GM21619 (cell line): ENCODE measurements at regions not wholly inside any gene's neighbourhood (a gene's known extent, or its start where the extent isn't known, plus 50 kb on each side); places are given as distances from the start of the nearest gene placed in this dataset.
"Not testable (repeated sequence)": the region's sequence is repeated elsewhere in the genome, so short reads cannot be mapped to it uniquely, and the experiment has no call there.

Experiments used
- ATAC-seq: cut with Tn5 transposase; IDR thresholded peaks from one replicate; pipeline ENCODE4 v1.9.1; 2021; ENCODE audit not compliant: unreplicated experiment

DNA sequence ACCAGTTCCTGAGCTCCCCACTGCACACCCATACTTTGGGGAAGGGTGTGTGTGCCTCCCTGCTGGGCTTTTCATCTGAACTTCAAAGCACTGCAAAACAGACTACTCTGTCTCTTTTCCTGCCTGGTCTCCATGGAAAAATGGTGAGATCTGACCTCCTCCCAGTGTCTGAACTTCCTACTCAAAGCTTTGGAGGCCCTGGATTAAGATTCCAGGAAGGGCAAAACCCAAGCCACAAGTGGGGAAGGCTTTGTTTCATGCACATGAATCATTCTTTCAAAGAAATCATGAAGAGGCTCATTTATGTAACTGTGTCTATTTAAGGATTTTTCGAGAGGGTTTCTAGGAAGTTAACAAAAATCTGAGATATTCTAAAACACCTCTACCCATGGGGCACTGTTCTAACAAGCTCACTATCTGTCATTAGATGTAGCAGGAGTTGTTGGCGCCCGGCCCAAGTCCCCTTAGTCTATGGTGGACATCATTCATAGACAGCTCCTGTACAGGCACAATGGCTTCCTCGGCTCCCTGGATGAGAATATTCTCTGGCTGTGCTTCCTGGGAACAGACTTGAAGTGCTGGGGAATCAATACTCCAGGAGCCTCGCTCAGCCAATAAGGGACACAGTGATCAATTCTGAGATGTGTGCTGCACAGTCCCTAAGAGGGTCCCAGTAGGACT lies 224.0 kb downstream of the KTN1 start:
- ATAC-seq, result no peak

DNA sequence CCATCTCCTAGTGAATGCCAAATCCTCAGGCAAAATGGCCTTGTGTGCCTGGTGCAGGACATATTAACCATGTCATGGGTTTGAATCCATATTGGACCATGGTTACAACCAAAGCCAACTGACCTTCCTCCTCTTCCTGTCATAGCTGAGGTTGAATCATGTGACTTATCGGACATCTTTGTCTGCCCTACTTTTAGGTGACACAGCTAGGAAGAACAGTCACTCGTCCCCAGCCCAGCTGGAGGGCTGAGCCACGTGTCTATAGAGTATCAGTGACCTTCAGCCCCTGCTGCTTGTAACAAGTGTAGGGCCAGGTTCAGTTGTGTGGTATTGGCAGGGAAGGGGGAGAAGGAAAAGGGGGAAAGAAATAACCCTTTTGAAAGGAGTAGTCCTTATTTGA lies 225.2 kb downstream of the KTN1 start:
- no peak for ATAC-seq

DNA sequence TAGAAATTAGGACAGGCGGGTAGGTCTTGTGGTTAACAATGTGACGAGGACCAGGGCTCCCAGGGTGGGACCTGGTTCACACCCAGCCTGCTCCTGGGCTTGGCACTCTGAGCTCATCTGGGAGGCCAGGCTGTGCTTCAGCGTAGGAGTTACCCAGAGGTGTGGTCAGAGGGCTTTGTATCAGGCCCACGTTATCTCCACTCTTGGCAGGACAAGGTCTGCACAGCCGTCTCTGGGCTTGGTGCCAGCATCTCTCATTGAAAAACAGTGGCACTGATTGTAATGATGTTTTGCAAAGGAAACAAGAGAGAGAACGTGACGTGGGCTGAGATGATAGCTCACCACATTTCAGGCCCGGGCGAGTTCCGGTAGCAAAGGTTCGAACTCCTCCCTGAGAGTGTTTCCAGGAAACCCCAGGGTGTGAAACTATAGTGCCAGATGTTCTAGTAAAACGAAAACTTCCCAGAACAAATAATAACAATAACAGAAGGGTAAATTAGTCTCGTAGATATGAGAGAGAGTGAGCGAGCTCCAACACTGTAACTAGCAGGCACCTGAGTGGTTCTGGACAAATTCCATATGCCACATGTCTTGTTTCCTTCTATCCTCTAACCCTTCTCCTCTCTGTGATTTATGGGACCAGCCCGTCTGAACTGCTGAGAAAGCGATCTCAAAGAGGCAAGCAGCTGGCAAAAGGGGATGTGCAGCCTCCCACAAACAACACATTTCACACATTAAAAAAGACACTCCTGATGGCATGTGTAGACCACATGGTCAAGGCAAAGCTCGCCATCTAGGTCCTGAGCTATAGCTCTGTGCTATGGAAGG lies 227.3 kb downstream of the KTN1 start:
- peak; percentile 75 for ATAC-seq

DNA sequence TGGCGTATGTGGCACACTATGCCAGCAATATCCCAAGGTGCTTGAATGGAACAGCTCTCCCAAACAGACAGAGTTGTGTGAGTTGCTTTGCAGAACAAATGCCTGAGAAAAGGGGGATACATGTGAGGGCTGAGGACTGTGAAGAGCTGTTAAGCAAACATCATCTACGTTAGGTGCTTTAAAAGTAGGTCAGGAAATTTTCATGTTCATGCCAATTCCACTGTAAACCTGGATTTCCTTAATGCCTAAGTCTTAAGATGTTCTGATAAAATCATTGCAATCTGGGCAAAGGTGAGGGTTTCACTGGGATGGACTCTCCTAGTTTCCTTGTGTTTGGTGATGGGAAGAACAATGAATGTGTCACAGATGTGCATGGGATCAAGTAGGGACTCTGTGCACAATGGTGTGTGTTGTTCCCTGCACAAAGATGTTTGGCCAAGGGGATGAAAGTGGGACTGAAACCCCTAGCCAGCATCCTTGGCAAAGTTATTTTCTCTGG lies 227.9 kb downstream of the KTN1 start:
- ATAC-seq, result no peak

DNA sequence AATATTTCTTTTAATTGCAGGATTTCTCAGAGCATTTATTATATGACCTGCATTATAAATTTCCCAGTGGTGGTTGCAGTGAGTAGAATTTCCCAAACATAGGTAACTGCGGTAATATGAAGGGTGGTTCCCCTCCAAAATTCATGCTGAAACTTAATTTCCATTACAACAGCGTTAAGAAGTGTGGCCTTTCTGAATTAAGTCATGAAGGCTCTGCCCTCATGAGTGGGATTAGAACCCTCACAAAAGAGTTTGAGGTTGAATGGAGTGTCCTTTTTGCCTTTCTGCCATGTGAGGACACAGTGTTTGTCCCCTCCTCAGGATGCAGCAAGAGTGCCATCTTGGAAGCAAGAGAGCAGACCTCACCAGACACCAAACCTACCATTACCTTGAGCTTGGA lies 233.6 kb downstream of the KTN1 start:
- no peak for ATAC-seq

DNA sequence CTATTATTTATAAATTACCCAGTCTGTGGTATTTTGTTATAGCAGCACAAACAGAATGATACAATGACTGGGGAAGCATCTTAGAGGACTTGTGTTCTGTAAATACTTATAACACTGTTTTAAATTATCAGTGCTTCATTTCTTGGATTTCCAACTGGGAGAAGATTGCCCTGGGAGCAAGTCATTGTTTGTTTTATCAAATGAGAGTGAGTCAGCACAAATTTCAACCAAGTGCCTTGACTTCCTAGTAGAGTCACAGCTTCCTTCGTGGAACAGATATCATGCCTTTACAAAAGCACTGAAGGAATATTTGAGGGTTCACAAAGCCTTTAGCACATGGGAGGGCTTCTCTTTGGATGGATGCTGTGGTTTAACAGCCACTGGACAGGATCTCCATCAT lies 234.1 kb downstream of the KTN1 start:
- ATAC-seq, result no peak

DNA sequence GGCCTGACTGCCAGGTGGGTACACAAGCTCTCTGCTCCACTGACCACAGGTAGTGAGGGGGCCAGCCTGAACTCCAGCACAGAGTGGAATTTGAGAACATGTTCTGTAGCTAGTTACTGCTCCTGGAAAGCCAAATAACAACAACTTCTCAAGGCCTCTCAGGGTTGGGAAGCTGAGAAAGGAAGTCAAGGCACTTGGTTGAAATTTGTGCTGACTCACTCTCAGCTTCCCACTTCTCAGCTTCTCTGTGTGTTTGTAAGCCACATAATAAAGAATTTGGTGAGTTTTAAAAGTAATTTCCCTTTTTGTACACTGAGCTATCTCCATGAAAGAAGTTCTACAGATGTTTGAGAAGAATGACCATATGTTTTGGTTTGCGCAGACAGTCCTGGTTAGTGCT lies 234.9 kb downstream of the KTN1 start:
- no peak for ATAC-seq

DNA sequence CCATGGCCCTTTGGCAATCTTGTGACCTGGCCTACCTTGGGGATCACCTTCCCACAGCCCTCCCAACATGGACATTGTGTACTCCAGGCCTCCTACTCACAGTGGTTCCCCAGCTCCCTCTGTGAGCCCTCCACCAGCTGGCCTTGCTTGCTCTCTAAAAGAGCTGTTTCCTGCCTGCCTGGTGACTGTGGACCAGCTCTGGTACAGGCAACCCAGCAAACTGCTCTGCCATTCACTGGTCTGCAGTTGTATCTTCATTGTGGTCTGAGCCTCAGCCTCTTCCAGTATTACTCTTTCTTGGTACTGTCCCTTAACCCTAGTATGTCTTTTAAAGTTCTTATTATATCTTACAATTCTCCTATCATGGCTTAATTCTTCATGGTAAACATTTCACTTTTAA lies 236.2 kb downstream of the KTN1 start:
- no peak for ATAC-seq

DNA sequence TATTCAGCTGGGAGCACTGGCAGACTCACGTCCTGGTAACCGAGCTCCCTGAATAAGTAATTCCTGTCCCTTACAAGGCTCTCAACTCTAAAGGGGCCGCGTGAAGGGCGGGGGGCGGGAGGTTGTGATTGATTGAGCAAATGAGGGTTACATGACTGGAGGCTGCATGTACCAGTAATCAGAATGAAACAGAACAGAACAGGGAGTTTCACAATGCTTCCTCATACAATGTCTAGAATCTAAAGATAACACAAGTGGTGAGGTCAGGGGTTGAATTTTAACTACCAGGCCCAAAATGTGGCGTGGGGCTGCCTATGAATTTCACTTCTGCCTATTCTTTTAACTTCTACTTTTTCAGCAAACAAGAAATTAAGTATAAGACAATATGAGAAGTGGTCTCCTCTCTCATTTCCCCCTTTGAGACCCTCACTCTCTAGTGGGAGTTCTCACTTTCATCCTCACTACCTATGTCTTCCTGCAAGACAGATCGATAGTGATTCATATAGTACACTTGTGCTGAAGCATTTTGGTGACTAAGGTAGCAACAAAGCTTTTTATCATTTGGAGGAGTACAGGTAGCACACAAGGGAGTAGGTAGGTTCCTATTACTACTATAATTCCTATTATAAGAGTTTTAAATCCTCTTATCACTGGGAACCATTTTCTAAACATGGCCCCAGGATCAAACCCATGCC lies 239.8 kb downstream of the KTN1 start:
- peak; percentile 72 for ATAC-seq

DNA sequence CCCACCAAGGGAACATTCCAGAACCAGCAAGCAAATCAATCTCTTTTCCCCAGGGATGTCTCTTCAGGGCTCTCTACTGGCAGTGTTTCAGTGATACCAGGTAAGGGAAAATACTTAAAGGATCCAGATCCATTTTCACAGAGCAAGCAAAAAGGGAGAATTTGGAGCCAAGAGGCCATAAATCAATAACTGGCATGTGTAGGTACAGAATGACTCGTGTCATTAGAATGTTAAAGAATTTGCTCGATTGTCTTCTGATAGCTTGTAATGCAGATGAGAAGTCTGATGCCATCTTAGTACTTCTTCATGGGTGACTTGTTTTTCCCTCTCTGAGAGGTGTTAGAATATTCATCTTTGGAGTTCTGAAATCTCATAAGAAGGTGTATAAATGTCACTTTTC lies 242.9 kb downstream of the KTN1 start:
- no peak for ATAC-seq

DNA sequence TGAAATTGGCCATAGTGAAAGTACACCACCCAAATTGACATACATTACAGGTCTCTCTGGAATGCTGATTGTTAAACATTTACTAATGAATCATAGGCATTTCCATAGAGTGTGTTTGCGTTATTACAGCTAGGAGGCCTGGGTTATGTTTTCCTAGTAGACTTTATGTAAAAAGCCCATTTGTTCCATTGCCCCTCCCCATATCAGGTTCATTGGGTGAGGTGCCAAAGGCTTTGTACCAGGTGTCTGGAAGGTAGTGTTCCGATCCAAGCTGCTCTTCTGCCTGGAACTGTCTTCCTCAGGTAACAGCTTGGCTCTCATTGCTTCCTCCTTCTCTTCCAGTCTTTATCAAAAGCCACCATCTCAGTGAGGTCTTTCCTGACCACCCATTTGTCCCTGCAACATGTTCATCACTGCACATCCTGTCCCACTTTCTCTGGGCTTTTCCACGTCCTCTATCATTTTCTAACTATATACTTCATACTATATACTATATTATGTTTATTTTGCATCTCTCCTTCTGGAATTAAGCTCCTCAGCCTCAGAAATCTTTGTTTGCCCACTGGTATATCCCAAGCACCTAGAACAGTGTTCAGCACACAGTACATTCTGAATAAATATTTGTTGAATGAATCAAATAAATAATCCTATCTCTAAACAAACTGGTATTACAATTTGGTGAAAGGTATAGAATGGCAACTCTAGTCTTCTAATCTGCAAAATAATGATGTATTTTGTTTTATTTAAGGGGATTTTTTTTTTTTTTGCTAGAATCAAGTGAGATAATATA lies 252.3 kb downstream of the KTN1 start:
- no peak for ATAC-seq

DNA sequence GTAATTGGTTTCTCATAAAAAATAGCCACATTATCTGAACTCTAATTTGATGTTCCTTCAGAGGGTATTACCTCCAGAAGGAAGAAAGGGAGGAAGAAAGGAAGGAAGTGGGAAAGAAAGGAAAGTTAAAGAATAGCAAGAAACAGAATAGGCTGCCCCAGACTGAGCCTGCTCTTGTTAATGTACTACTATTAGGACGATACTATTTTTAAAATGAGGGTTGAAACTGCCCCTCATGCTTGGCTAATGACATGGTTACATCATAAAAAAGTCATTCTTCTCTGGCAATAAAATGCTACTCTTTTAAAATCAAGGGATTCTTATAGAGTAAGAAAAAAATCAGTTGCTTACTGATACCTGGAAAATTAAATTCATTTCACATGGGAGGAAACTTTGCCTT lies 253.0 kb downstream of the KTN1 start:
- ATAC-seq, result no peak

DNA sequence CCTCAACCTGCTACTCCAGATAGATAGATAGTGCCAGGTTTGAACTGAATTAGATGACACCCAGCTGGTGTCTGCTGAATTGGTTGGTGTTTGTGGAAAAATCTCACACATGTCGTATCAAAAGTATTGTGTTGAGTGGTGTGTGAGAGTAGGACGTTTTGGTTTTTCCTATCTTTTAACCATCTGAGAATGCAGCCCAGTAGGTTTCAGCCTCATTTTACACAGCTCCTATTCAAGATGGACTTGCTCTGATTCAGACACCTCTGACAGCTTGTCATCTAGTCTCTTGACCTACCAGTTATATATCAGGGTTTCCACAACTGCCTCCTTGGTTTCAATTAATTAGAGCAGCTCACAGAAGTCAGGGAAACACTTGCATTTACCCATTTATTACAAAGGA lies 254.4 kb downstream of the KTN1 start:
- no peak for ATAC-seq

DNA sequence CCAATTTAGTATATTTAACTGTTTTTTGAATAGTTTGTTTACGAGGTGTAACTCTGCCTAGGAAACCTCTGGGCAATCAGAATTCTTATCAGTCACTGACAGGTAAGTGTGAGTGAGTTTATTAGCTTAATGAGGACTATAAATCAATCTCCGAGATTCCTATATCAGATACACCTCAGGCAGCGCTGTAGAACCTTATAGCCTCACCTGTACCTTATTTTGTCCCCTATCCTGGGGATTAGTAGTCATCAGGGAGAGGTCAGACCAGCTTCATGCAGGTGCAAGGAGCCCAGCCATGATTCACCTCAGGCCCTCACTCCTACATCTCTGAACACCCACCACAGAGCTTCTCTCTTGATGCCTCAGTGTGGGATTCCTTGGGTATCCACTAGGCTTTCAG lies 256.0 kb downstream of the KTN1 start:
- no peak for ATAC-seq

DNA sequence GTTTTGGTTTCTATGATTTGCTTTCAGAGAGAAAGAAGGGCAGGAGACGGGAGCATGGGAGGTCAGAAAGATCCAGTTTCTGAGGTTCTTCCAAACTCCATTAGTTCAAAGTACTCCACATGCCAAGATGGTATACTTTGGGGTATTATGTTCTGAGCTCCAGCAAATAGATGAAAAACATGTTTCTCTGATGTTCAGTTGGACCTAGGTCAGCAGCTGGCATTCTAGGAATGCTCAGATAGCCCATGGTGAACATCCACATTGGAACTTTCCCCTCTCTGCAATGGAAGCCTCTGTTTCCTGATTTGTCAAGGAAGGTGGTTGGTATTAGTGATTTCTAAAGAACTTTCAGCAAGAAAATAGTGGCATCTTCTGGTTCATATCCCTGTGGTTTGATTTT lies 257.5 kb downstream of the KTN1 start:
- ATAC-seq, result no peak

DNA sequence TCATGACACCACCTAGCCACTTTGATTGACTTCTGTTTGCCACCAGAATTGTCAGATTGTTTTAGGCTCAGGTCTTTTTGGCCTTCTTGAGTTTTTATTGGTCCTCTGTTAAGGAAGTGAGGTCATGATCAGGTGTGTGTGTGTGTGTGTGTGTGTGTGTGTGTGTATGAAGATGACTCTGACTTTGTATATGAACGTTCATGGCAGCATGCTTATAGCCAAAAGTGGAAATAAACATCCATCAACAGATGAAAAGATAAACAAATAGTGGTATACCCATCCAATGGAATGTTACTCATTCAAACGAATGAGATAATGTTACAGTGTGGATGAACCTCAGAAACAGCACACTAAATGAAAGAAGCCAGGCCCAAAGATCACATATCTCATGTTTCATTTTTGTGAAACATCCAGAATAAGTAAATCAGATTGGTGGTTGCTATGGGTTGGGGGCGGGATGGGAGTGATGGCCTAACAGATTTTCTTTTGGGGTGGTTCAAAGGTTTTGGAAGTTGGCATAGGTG lies 258.6 kb downstream of the KTN1 start:
- ATAC-seq, result no peak

DNA sequence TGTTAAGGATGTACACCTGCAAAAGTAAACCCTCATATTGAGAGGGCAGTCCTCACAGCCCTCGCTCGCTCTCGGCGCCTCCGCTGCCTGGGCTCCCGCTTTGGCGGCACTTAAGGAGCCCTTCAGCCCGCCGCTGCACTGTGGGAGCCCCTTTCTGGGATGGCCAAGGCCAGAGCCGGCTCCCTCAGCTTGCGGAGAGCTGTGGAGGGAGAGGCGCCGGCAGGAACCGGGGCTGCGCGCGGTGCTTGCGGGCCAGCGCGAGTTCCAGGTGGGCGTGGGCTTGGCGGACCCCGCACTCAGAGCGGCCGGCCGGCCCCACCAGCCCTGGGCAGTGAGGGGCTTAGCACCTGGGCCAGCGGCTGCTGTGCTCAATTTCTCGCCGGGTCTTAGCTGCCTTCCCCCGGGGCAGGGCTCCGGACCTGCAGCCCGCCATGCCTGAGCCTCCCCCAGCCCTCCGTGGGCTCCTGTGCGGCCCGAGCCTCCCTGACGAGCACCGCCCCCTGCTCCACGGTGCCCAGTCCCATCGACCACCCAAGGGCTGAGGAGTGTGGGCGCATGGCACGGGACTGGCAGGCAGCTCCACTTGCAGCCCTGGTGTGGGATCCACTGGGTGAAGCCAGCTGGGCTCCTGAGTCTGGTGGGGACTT lies 259.4 kb downstream of the KTN1 start:
- not testable (repeated sequence) for ATAC-seq

DNA sequence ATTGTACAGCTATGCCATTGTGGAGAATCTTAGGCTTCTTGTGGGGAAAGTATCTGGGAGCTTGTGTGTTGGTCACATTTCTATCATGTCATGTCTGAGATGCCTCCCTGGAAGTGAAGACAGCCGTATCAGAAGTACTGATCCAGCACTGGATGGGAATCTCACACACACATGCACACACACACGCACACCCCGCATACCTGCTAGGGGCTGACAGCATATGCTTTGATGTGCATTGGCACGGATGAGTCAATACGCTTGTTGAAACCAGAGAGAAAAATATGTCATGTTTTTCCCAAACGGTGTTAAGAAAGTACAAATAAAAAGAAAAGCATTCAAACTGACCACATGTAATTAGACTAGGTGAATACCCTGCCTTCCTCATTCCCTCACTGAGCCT lies 260.8 kb downstream of the KTN1 start:
- ATAC-seq, result no peak

DNA sequence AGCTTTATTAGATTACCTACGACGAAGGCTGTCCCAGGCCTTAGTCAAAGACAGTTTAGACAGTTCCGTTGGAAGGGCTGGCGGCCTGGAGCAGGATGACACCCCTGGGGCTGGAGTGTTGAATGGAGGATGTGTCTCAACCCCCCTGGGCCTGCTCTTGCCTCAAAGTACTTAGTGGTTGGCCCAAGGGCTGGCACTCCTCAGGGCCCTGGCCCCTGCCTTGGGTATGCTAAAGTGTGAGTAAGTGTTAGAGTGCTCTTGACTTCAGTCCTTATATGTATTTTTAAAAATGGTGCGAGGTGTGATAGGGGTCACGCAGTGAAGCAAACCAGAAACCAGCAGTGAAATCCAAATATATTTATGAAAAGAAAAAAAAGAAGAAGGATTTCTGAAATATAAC lies 261.6 kb downstream of the KTN1 start:
- ATAC-seq, result no peak

DNA sequence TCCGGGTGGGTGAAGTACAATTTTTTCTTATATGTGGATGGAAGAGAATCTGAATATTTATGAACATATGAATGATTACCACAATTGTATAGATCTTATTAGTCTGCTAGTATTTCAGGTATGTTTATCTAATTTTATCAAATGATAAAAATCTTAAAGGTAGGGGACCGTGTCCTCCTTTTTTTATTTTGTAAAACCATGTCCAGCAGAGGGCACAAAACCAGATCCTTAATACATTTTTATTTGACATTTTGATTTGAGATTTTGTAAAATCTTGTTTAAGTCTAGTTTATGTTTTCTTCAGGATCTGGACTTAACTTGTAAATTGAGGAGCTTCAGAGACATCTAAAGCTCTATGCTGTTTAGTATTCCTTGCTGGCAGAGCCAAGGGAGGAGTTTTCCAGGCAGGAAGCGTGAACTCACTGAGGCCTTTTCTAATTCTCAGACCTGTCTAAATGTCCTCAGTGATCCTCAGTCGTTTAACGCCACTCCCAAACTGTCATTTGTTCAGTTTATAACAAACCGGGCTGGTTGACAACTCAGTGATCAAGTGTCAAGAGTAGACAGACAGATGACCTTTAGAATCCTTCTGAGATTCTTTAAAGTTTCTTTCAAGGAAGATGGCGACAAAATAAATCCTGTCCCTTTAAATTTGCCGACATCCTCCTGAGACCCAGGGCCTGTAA lies 263.9 kb downstream of the KTN1 start:
- no peak for ATAC-seq
